ENCODE measurements at regions not wholly inside any gene's neighbourhood (a gene's known extent, or its start where the extent isn't known, plus 50 kb on each side); places are given as distances from the start of the nearest gene placed in this dataset.

- H3K27me3 Mint-ChIP-seq (ENCODE audit: low read depth), result peaks cover 12% of the 10 kb centered on the region
- H3K4me1 Mint-ChIP-seq (ENCODE audit: low read depth), result no peaks in the 10 kb centered on the region
- H3K27ac Mint-ChIP-seq, result no peak overlapping the region
- peaks cover 25% of the 10 kb centered on the region for H3K9me3 Mint-ChIP-seq
- no peak overlapping the region for H3K4me3 Mint-ChIP-seq
- H3K36me3 Mint-ChIP-seq (ENCODE audit: low read depth), result no peaks in the 10 kb centered on the region
Measured at GRCh38 chr2:145344076-145344724, 824.3 kb upstream of the ZEB2 start.

GRCh38 chr2:145343287-145343686 is 823.4 kb upstream of the ZEB2 start:
- no peaks in the 10 kb centered on the region for H3K36me3 Mint-ChIP-seq (ENCODE audit: low read depth)
- no peaks in the 10 kb centered on the region for H3K4me1 Mint-ChIP-seq (ENCODE audit: low read depth)
- peaks cover 25% of the 10 kb centered on the region for H3K9me3 Mint-ChIP-seq
- H3K27me3 Mint-ChIP-seq (ENCODE audit: low read depth), result peaks cover 12% of the 10 kb centered on the region
- H3K4me3 Mint-ChIP-seq, result no peak overlapping the region
- H3K27ac Mint-ChIP-seq, result no peak overlapping the region

- no peaks in the 10 kb centered on the region for H3K36me3 Mint-ChIP-seq (ENCODE audit: low read depth)
- H3K4me1 Mint-ChIP-seq (ENCODE audit: low read depth), result no peaks in the 10 kb centered on the region
- peaks cover 12% of the 10 kb centered on the region for H3K27me3 Mint-ChIP-seq (ENCODE audit: low read depth)
- H3K9me3 Mint-ChIP-seq, result peaks cover 25% of the 10 kb centered on the region
- H3K4me3 Mint-ChIP-seq, result no peak overlapping the region
- H3K27ac Mint-ChIP-seq, result no peak overlapping the region
Measured at GRCh38 chr2:145341536-145341935, 821.6 kb upstream of the ZEB2 start.

GRCh38 chr2:145339646-145340045 is 819.7 kb upstream of the ZEB2 start:
- Mint-ChIP-seq H3K27ac (no peak overlapping the region), H3K4me1 (ENCODE audit: low read depth) (no peaks in the 10 kb centered on the region), H3K9me3 (peaks cover 24% of the 10 kb centered on the region), H3K36me3 (ENCODE audit: low read depth) (no peaks in the 10 kb centered on the region), H3K27me3 (ENCODE audit: low read depth) (peaks cover 12% of the 10 kb centered on the region), H3K4me3 (no peak overlapping the region)

- H3K4me1 Mint-ChIP-seq (ENCODE audit: low read depth), result no peaks in the 10 kb centered on the region
- H3K27me3 Mint-ChIP-seq (ENCODE audit: low read depth), result peaks cover 30% of the 10 kb centered on the region
- H3K9me3 Mint-ChIP-seq, result no peaks in the 10 kb centered on the region
- no peak overlapping the region for H3K4me3 Mint-ChIP-seq
- H3K36me3 Mint-ChIP-seq (ENCODE audit: low read depth), result no peaks in the 10 kb centered on the region
- H3K27ac Mint-ChIP-seq, result no peak overlapping the region
Measured at GRCh38 chr2:145332210-145332898, 812.4 kb upstream of the ZEB2 start.

- Mint-ChIP-seq H3K36me3 (ENCODE audit: low read depth) (no peaks in the 10 kb centered on the region), H3K27me3 (ENCODE audit: low read depth) (peaks cover 30% of the 10 kb centered on the region), H3K4me1 (ENCODE audit: low read depth) (peaks cover 2% of the 10 kb centered on the region), H3K27ac (no peak overlapping the region), H3K4me3 (no peak overlapping the region), H3K9me3 (no peaks in the 10 kb centered on the region)
Measured at GRCh38 chr2:145329971-145330370, 810.1 kb upstream of the ZEB2 start.

GRCh38 chr2:145325485-145325884 is 805.6 kb upstream of the ZEB2 start:
- H3K27me3 Mint-ChIP-seq (ENCODE audit: low read depth), result peaks cover 23% of the 10 kb centered on the region
- peaks cover 14% of the 10 kb centered on the region for H3K4me1 Mint-ChIP-seq (ENCODE audit: low read depth)
- no peak overlapping the region for H3K27ac Mint-ChIP-seq
- no peaks in the 10 kb centered on the region for H3K9me3 Mint-ChIP-seq
- no peak overlapping the region for H3K4me3 Mint-ChIP-seq
- H3K36me3 Mint-ChIP-seq (ENCODE audit: low read depth), result no peaks in the 10 kb centered on the region

- peaks cover 14% of the 10 kb centered on the region for H3K4me1 Mint-ChIP-seq (ENCODE audit: low read depth)
- no peak overlapping the region for H3K4me3 Mint-ChIP-seq
- H3K27me3 Mint-ChIP-seq (ENCODE audit: low read depth), result peaks cover 16% of the 10 kb centered on the region
- no peaks in the 10 kb centered on the region for H3K9me3 Mint-ChIP-seq
- H3K27ac Mint-ChIP-seq, result no peak overlapping the region
- no peaks in the 10 kb centered on the region for H3K36me3 Mint-ChIP-seq (ENCODE audit: low read depth)
Measured at GRCh38 chr2:145324748-145325147, 804.8 kb upstream of the ZEB2 start.

- Mint-ChIP-seq H3K27ac (peak overlapping the region; percentile 41), H3K9me3 (no peaks in the 10 kb centered on the region), H3K27me3 (ENCODE audit: low read depth) (peaks cover 5% of the 10 kb centered on the region), H3K4me3 (peak overlapping the region; percentile 16), H3K4me1 (ENCODE audit: low read depth) (peaks cover 14% of the 10 kb centered on the region), H3K36me3 (ENCODE audit: low read depth) (no peaks in the 10 kb centered on the region)
Measured at GRCh38 chr2:145323512-145323911, 803.6 kb upstream of the ZEB2 start.

- peaks cover 12% of the 10 kb centered on the region for H3K27me3 Mint-ChIP-seq (ENCODE audit: low read depth)
- H3K9me3 Mint-ChIP-seq, result no peaks in the 10 kb centered on the region
- H3K36me3 Mint-ChIP-seq (ENCODE audit: low read depth), result no peaks in the 10 kb centered on the region
Measured at GRCh38 chr2:145321344-145321743, 801.4 kb upstream of the ZEB2 start.

GRCh38 chr2:145316496-145316895 is 796.6 kb upstream of the ZEB2 start:
- Mint-ChIP-seq H3K27me3 (ENCODE audit: low read depth) (peaks cover 13% of the 10 kb centered on the region), H3K9me3 (peaks cover 7% of the 10 kb centered on the region), H3K36me3 (ENCODE audit: low read depth) (no peaks in the 10 kb centered on the region), H3K27ac (no peak overlapping the region), H3K4me3 (no peak overlapping the region), H3K4me1 (ENCODE audit: low read depth) (no peaks in the 10 kb centered on the region)

More at GRCh38 chr2:145321344-145321743, 801.4 kb upstream of the ZEB2 start:
- H3K27ac Mint-ChIP-seq, result no peak overlapping the region
- H3K4me3 Mint-ChIP-seq, result no peak overlapping the region
- peaks cover 14% of the 10 kb centered on the region for H3K4me1 Mint-ChIP-seq (ENCODE audit: low read depth)

GRCh38 chr2:145315053-145315452 is 795.1 kb upstream of the ZEB2 start:
- no peaks in the 10 kb centered on the region for H3K36me3 Mint-ChIP-seq (ENCODE audit: low read depth)
- no peak overlapping the region for H3K27ac Mint-ChIP-seq
- no peaks in the 10 kb centered on the region for H3K4me1 Mint-ChIP-seq (ENCODE audit: low read depth)
- peaks cover 13% of the 10 kb centered on the region for H3K9me3 Mint-ChIP-seq
- peaks cover 13% of the 10 kb centered on the region for H3K27me3 Mint-ChIP-seq (ENCODE audit: low read depth)
- H3K4me3 Mint-ChIP-seq, result no peak overlapping the region

GRCh38 chr2:145314119-145314633 is 794.3 kb upstream of the ZEB2 start:
- Mint-ChIP-seq H3K9me3 (peaks cover 13% of the 10 kb centered on the region), H3K36me3 (ENCODE audit: low read depth) (no peaks in the 10 kb centered on the region), H3K27me3 (ENCODE audit: low read depth) (peaks cover 13% of the 10 kb centered on the region), H3K27ac (no peak overlapping the region), H3K4me3 (no peak overlapping the region), H3K4me1 (ENCODE audit: low read depth) (no peaks in the 10 kb centered on the region)

- no peaks in the 10 kb centered on the region for H3K27me3 Mint-ChIP-seq (ENCODE audit: low read depth)
- no peak overlapping the region for H3K27ac Mint-ChIP-seq
- H3K4me3 Mint-ChIP-seq, result no peak overlapping the region
Measured at GRCh38 chr2:145305889-145306288, 786.0 kb upstream of the ZEB2 start.

GRCh38 chr2:145304501-145304900 is 784.6 kb upstream of the ZEB2 start:
- Mint-ChIP-seq H3K36me3 (ENCODE audit: low read depth) (no peaks in the 10 kb centered on the region), H3K4me3 (no peak overlapping the region), H3K4me1 (ENCODE audit: low read depth) (no peaks in the 10 kb centered on the region), H3K27me3 (ENCODE audit: low read depth) (peaks cover 2% of the 10 kb centered on the region), H3K27ac (no peak overlapping the region), H3K9me3 (no peaks in the 10 kb centered on the region)

More at GRCh38 chr2:145305889-145306288, 786.0 kb upstream of the ZEB2 start:
- no peaks in the 10 kb centered on the region for H3K9me3 Mint-ChIP-seq
- no peaks in the 10 kb centered on the region for H3K4me1 Mint-ChIP-seq (ENCODE audit: low read depth)
- no peaks in the 10 kb centered on the region for H3K36me3 Mint-ChIP-seq (ENCODE audit: low read depth)

Measured in T-helper 1 cell treated with Interleukin-12 subunit alpha and Interleukin-12 subunit beta and Interleukin-4 antibody, amounts not matched to agents 30 μg/mL and 1 μg/mL, for 36 hours (primary cell).